ENCODE measurements at regions not wholly inside any gene's neighbourhood (a gene's known extent, or its start where the extent isn't known, plus 50 kb on each side); places are given as distances from the start of the nearest gene placed in this dataset.

DNA sequence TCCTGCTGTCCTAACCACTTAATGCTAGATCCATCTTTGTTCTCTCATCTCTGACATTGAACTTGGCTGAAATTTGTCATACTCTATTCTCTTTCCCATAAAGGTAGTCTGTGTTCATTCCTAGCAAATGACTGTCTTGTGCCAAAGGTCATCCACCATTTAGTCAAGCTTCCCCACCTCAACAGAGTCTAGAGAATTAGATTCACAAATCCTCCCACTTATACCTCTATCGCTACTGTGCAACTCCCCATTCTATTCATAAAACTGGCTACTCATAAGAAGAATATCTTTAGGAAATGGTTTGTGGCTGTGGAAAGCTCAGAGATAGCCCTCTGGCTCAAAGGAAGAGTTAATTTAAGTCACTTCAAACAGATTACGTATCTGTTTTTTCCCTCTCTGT lies 59.7 kb upstream of the MBNL1 start:
- CTCF ChIA-PET, result no interaction called here

DNA sequence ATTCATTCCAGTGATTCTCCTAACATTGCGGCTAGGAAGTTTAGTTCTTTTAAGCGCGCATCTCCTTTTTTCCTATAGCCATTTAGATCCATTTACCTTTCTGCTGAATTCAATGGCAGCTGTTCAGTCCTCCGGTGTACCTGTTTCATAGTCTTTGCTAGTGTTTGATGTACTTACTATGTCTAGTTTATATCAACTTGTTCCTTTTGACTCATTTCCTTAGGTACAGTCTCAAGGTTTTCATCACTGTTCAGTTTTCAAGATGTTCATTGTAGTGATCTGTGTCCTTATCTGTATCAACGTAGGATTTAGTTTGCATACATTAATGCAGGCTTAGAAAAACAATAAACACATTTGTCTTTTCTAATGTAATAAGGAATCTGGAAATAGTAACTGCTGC lies 59.0 kb upstream of the MBNL1 start:
- POLR2A ChIA-PET, result no interaction called here

More for the DNA sequence above, 59.7 kb upstream of the MBNL1 start:
- Histone ChIP-seq H3K27ac (ENCODE audit: low read depth, low read length) (no peak overlapping the region), H3K27me3 (ENCODE audit: control insufficient read depth, insufficient read depth, low read length) (no peaks in the 10 kb centered on the region), H3K4me3 (ENCODE audit: low read depth, low read length) (no peak overlapping the region), H3K9me3 (ENCODE audit: control insufficient read depth, insufficient read depth, low read length) (no peaks in the 10 kb centered on the region)
- POLR2A ChIA-PET, result no interaction called here
- TF ChIP-seq, protein P1, sequence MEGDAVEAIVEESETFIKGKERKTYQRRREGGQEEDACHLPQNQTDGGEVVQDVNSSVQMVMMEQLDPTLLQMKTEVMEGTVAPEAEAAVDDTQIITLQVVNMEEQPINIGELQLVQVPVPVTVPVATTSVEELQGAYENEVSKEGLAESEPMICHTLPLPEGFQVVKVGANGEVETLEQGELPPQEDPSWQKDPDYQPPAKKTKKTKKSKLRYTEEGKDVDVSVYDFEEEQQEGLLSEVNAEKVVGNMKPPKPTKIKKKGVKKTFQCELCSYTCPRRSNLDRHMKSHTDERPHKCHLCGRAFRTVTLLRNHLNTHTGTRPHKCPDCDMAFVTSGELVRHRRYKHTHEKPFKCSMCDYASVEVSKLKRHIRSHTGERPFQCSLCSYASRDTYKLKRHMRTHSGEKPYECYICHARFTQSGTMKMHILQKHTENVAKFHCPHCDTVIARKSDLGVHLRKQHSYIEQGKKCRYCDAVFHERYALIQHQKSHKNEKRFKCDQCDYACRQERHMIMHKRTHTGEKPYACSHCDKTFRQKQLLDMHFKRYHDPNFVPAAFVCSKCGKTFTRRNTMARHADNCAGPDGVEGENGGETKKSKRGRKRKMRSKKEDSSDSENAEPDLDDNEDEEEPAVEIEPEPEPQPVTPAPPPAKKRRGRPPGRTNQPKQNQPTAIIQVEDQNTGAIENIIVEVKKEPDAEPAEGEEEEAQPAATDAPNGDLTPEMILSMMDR (IDR thresholded peaks at IDR 0.05; ENCODE audit: low read depth, low read length), result no peak
- DNase-seq (ENCODE audit: low read depth, low spot score), result no peak

DNA sequence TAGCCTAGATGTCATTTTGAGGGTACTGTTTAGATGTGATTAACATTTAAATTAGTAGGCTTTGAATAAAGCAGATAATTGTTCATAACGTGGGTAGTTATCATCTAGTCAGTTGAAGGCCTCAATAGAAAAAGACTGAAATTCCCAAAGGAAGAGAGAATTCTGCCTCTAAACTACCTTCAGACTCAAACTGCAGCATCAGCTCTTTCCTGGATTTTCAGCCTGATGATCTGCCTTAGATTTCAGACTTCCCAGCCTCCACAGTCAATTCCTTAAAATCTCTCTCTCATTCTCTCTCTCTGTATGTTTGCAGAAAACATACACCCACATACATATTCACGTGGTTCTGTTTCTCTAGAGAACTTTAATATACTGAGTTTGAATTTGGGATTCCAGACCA lies 58.0 kb upstream of the MBNL1 start:
- Histone ChIP-seq H3K4me3 (ENCODE audit: low read depth, low read length) (no peak overlapping the region), H3K27ac (ENCODE audit: low read depth, low read length) (no peak overlapping the region), H3K27me3 (ENCODE audit: control insufficient read depth, insufficient read depth, low read length) (no peaks in the 10 kb centered on the region), H3K9me3 (ENCODE audit: control insufficient read depth, insufficient read depth, low read length) (no peaks in the 10 kb centered on the region)
- ChIA-PET CTCF (no interaction called here), POLR2A (no interaction called here)
- no peak for DNase-seq (ENCODE audit: low read depth, low spot score)
- TF ChIP-seq, protein P1 (IDR thresholded peaks at IDR 0.05; ENCODE audit: low read depth, low read length), result no peak

More for the DNA sequence above, 59.0 kb upstream of the MBNL1 start:
- Histone ChIP-seq H3K4me3 (ENCODE audit: low read depth, low read length) (no peak overlapping the region), H3K9me3 (ENCODE audit: control insufficient read depth, insufficient read depth, low read length) (no peaks in the 10 kb centered on the region), H3K27ac (ENCODE audit: low read depth, low read length) (no peak overlapping the region), H3K27me3 (ENCODE audit: control insufficient read depth, insufficient read depth, low read length) (no peaks in the 10 kb centered on the region)
- CTCF ChIA-PET, result no interaction called here
- no peak for DNase-seq (ENCODE audit: low read depth, low spot score)
- TF ChIP-seq, protein P1 (IDR thresholded peaks at IDR 0.05; ENCODE audit: low read depth, low read length), result no peak

DNA sequence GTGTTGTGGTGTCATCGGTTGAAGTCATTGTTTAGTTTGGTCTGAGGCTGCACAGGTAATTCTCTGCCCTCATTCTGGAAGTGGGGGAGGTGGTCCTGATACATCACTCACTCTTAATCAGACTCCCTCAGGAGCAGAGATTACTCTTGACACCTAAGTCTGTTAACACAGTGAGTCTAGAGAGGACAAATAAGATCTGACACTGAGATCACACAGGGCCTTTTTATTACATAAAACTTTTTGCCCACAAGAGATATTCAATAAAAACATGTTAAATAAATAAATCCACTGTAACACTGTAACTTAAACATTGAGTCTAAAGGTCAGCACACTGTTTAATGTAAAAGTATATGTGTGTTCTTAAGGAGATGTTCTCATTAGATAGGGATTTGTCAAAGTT lies 57.1 kb upstream of the MBNL1 start:
- TF ChIP-seq, protein P1 (IDR thresholded peaks at IDR 0.05; ENCODE audit: low read depth, low read length), result no peak
- H3K27ac ChIP-seq (ENCODE audit: low read depth, low read length), result no peak overlapping the region
- H3K4me3 ChIP-seq (ENCODE audit: low read depth, low read length), result no peak overlapping the region
- no peaks in the 10 kb centered on the region for H3K9me3 ChIP-seq (ENCODE audit: control insufficient read depth, insufficient read depth, low read length)
- CTCF ChIA-PET, result no interaction called here
- POLR2A ChIA-PET, result no interaction called here
- no peak for DNase-seq (ENCODE audit: low read depth, low spot score)
- no peaks in the 10 kb centered on the region for H3K27me3 ChIP-seq (ENCODE audit: control insufficient read depth, insufficient read depth, low read length)

DNA sequence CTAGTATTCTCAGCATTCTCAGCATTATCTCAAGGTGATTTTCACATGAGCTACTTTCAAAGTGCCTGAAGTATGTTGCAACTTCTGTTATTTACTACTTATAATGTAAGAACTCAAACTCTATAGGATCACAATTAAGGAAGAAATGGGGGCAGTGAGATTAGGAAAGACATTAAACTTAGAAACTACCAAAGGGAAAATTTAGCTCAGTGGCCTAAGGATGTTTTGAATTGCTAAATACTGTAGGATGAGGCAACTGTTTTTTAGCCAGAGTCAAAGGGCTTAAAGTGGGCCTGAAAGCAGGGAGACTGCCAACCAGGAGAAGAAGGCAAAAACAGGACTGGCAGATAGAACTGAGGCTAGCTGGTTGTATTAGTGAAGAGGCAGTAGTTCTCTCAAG lies 55.5 kb upstream of the MBNL1 start:
- no peak for DNase-seq (ENCODE audit: low read depth, low spot score)
- Histone ChIP-seq H3K27ac (ENCODE audit: low read depth, low read length) (no peak overlapping the region), H3K9me3 (ENCODE audit: control insufficient read depth, insufficient read depth, low read length) (peaks cover 8% of the 10 kb centered on the region; the same call in 1 of the 2 replicates), H3K4me3 (ENCODE audit: low read depth, low read length) (no peak overlapping the region), H3K27me3 (ENCODE audit: control insufficient read depth, insufficient read depth, low read length) (no peaks in the 10 kb centered on the region)
- TF ChIP-seq, protein P1 (IDR thresholded peaks at IDR 0.05; ENCODE audit: low read depth, low read length), result no peak
- CTCF ChIA-PET, result no interaction called here
- POLR2A ChIA-PET, result interaction anchor here (1.2 kb wide), 1 partner anchor 56 kb away, joined by 3 read pairs; the partner anchor contains the start of gene MBNL1
